Kidney (tissue), 13 donors: ENCODE measurements at regions not wholly inside any gene's neighbourhood (a gene's known extent, or its start where the extent isn't known, plus 50 kb on each side); places are given as distances from the start of the nearest gene placed in this dataset.

ENCODE experiments used
- DNase-seq, 5 donors: peaks; one replicate each; pipeline ENCODE4 v3.0.0-alpha.2; 2013 to 2020
- FAIRE-seq: peaks from 2 replicates; lab custom pipeline; 2012; peaks lifted over from hg19 to GRCh38; lab: Jason Lieb, UNC
- H3K27ac ChIP-seq, 2 donors: one replicate each; pipeline ENCODE4 v1.7.0; 2013; ENCODE audit warnings: low read depth in 2 of 2, low read length in 2 of 2, inconsistent platforms in 1 of 2
- H3K27me3 ChIP-seq: one replicate; pipeline ENCODE4 v1.7.1; 2013; ENCODE audit warnings: low read length, inconsistent platforms; ENCODE audit not compliant: control insufficient read depth, insufficient read depth
- H3K36me3 ChIP-seq, 3 donors: one replicate each; pipeline versions ENCODE4 v1.7.0 to v1.7.1; 2013; ENCODE audit warnings: low read length in 3 of 3, control low read depth in 1 of 3, inconsistent platforms in 1 of 3; ENCODE audit not compliant: insufficient read depth in 3 of 3, control insufficient read depth in 2 of 3
- H3K4me1 ChIP-seq, 3 donors: one replicate each; pipeline versions ENCODE4 v1.7.0 to v1.7.1; 2013; ENCODE audit warnings: low read length in 3 of 3, inconsistent platforms in 1 of 3, low read depth in 1 of 3; ENCODE audit not compliant: control insufficient read depth in 2 of 3, insufficient read depth in 2 of 3
- H3K4me3 ChIP-seq, 3 donors: one replicate each; pipeline versions ENCODE4 v1.7.0 to v1.8.1; 2013; ENCODE audit warnings: low read length in 3 of 3, control low read depth in 1 of 3, inconsistent platforms in 1 of 3
- H3K9ac ChIP-seq, 3 donors: one replicate each; pipeline versions ENCODE4 v1.7.0 to v1.7.1; 2013; ENCODE audit warnings: low read length in 3 of 3, control low read depth in 1 of 3, inconsistent platforms in 1 of 3
- H3K9me3 ChIP-seq, 3 donors: one replicate each; pipeline versions ENCODE4 v1.7.0 to v1.7.1; 2013; ENCODE audit warnings: low read length in 3 of 3, control low read depth in 1 of 3, inconsistent platforms in 1 of 3; ENCODE audit not compliant: control insufficient read depth in 2 of 3, insufficient read depth in 1 of 3
- intact Hi-C: fragments of 100-400 bp; cut with DNase I; formaldehyde crosslinking; loops from one replicate; pipeline ENCODE4 v1.11.1; 2022
- TF ChIP-seq, protein P1 (sequence below): IDR thresholded peaks from 3 replicates; pipeline ENCODE4 v1.5.1; 2012; ENCODE audit warnings: mild to moderate bottlenecking, moderate library complexity, borderline replicate concordance; ENCODE audit not compliant: insufficient read depth; ENCODE audit errors: extremely low read depth
- donor health status: control.
- donor health status: control.
- donor health status: control.
- donor health status: control.
- donor health status: control.
- donor health status: DM: yes; HTN: yes; CAD: no.
- donor health status: Normal renal cell carcinoma (clear cell type).

DNA sequence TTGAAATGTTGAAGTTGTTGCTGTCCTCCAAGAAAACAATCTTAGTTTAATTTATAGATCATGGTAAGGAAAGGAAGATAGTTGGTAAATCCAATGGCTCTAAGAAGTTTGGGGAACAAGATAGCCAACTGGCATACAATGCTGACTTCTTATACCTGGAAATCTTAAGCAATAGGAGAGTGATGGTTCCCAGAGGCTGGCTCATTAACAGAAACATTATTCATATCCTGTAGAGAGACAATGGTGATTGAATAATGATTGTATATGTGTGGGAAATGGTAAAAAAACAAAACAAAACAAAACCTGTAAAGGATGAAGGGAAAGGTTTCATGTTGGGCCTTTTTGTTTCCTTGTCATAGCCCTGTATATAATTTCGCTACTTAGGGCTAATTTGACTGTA, 174.9 kb upstream of the CTSO start:
- DNase-seq (no peak), FAIRE-seq (no peak)
- intact Hi-C loops, result no loop called here
- no peaks in the 10 kb centered on the region for H3K36me3 ChIP-seq
- TF ChIP-seq, protein P1, sequence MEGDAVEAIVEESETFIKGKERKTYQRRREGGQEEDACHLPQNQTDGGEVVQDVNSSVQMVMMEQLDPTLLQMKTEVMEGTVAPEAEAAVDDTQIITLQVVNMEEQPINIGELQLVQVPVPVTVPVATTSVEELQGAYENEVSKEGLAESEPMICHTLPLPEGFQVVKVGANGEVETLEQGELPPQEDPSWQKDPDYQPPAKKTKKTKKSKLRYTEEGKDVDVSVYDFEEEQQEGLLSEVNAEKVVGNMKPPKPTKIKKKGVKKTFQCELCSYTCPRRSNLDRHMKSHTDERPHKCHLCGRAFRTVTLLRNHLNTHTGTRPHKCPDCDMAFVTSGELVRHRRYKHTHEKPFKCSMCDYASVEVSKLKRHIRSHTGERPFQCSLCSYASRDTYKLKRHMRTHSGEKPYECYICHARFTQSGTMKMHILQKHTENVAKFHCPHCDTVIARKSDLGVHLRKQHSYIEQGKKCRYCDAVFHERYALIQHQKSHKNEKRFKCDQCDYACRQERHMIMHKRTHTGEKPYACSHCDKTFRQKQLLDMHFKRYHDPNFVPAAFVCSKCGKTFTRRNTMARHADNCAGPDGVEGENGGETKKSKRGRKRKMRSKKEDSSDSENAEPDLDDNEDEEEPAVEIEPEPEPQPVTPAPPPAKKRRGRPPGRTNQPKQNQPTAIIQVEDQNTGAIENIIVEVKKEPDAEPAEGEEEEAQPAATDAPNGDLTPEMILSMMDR, result no peak
- no peak overlapping the region for H3K4me3 ChIP-seq
- no peaks in the 10 kb centered on the region for H3K4me1 ChIP-seq
- H3K27me3 ChIP-seq, result no peaks in the 10 kb centered on the region
- H3K9me3 ChIP-seq, result no peaks in the 10 kb centered on the region
- H3K27ac ChIP-seq, result no peak overlapping the region
- H3K9ac ChIP-seq, result no peak overlapping the region

- TF ChIP-seq, protein P1, result no peak
- Histone ChIP-seq H3K4me3 (no peak overlapping the region), H3K9ac (no peak overlapping the region), H3K4me1 (no peaks in the 10 kb centered on the region), H3K27ac (no peak overlapping the region), H3K27me3 (no peaks in the 10 kb centered on the region), H3K9me3 (no peaks in the 10 kb centered on the region), H3K36me3 (no peaks in the 10 kb centered on the region)
- intact Hi-C loops, result no loop called here
- no peak for FAIRE-seq
- no peak for DNase-seq
Observed at GRCh38 chr4:156118507-156119220, 165.0 kb upstream of the CTSO start.

- intact Hi-C loops, result no loop called here
- FAIRE-seq (no peak), DNase-seq (no peak)
- H3K9ac ChIP-seq, result no peak overlapping the region
- H3K36me3 ChIP-seq, result no peaks in the 10 kb centered on the region
- H3K27me3 ChIP-seq, result no peaks in the 10 kb centered on the region
- no peaks in the 10 kb centered on the region for H3K9me3 ChIP-seq
- H3K4me3 ChIP-seq, result no peak overlapping the region
- no peaks in the 10 kb centered on the region for H3K4me1 ChIP-seq
- H3K27ac ChIP-seq, result no peak overlapping the region
- TF ChIP-seq, protein P1, result no peak
Observed at GRCh38 chr4:156117743-156118142, 164.1 kb upstream of the CTSO start.

GRCh38 chr4:156116991-156117390, 163.3 kb upstream of the CTSO start:
- Histone ChIP-seq H3K27me3 (no peaks in the 10 kb centered on the region), H3K4me3 (no peak overlapping the region), H3K9ac (no peak overlapping the region), H3K4me1 (no peaks in the 10 kb centered on the region), H3K36me3 (no peaks in the 10 kb centered on the region), H3K9me3 (no peaks in the 10 kb centered on the region), H3K27ac (no peak overlapping the region)
- FAIRE-seq, result no peak
- TF ChIP-seq, protein P1, result no peak
- no peak for DNase-seq
- intact Hi-C loops, result no loop called here
